Caki2 (cell line): ENCODE measurements at regions not wholly inside any gene's neighbourhood (a gene's known extent, or its start where the extent isn't known, plus 50 kb on each side); places are given as distances from the start of the nearest gene placed in this dataset.
"Not testable (repeated sequence)": the region's sequence is repeated elsewhere in the genome, so short reads cannot be mapped to it uniquely, and the experiment has no call there.

Source experiments
- DNase-seq: peaks from one replicate; pipeline ENCODE4 v3.0.0-alpha.2; 2015; ENCODE audit warnings: low read depth
- in situ Hi-C: cut with HindIII; loops from 2 replicates; pipeline ENCODE4 v1.10.0; 2016; ENCODE audit warnings: low sequenced_read_pairs, low pct_unique_long_range_greater_than_20kb, mixed read lengths

GRCh38 chr2:7132753-7133152 lies 215.5 kb downstream of the RNF144A start:
- DNase-seq, result no peak
- in situ Hi-C loops, result no loop called here

GRCh38 chr2:7133521-7133920 lies 216.3 kb downstream of the RNF144A start:
- in situ Hi-C loops, result no loop called here
- DNase-seq, result no peak

- no peak for DNase-seq
- in situ Hi-C loops, result no loop called here
These were observed 223.1 kb downstream of the RNF144A start for GRCh38 chr2:7140306-7140705.

- in situ Hi-C loops, result no loop called here
- DNase-seq, result no peak
These were observed 228.5 kb downstream of the RNF144A start for GRCh38 chr2:7145707-7146106.

- no peak for DNase-seq
- in situ Hi-C loops, result no loop called here
These were observed 228.9 kb downstream of the RNF144A start for GRCh38 chr2:7146151-7146550.

- DNase-seq, result no peak
- in situ Hi-C loops, result no loop called here
These were observed 237.4 kb downstream of the RNF144A start for GRCh38 chr2:7154656-7155055.

- DNase-seq, result no peak
- in situ Hi-C loops, result no loop called here
These were observed 244.3 kb downstream of the RNF144A start for GRCh38 chr2:7161501-7161900.

- no peak for DNase-seq
- in situ Hi-C loops, result no loop called here
These were observed 248.5 kb downstream of the RNF144A start for GRCh38 chr2:7165736-7166135.

GRCh38 chr2:7167801-7168411 lies 250.7 kb downstream of the RNF144A start:
- in situ Hi-C loops, result no loop called here
- DNase-seq, result no peak

- in situ Hi-C loops, result no loop called here
- no peak for DNase-seq
These were observed 252.4 kb downstream of the RNF144A start for GRCh38 chr2:7169593-7169992.

GRCh38 chr2:7178996-7179395 lies 261.8 kb downstream of the RNF144A start:
- in situ Hi-C loops, DNase-seq: not testable (repeated sequence)

- in situ Hi-C loops, result no loop called here
- peak; percentile 72 for DNase-seq
These were observed 263.6 kb downstream of the RNF144A start for GRCh38 chr2:7180638-7181370.

GRCh38 chr2:7182525-7182924 lies 265.3 kb downstream of the RNF144A start:
- in situ Hi-C loops, result no loop called here
- no peak for DNase-seq

GRCh38 chr2:7189106-7189505 lies 271.9 kb downstream of the RNF144A start:
- in situ Hi-C loops, result no loop called here
- DNase-seq, result no peak

- in situ Hi-C loops, result no loop called here
- no peak for DNase-seq
These were observed 273.5 kb downstream of the RNF144A start for GRCh38 chr2:7190587-7191324.

GRCh38 chr2:7191932-7192331 lies 274.7 kb downstream of the RNF144A start:
- peak; percentile 90 for DNase-seq
- in situ Hi-C loops, result no loop called here

- DNase-seq, result no peak
- in situ Hi-C loops, result no loop called here
These were observed 276.2 kb downstream of the RNF144A start for GRCh38 chr2:7193457-7193856.

GRCh38 chr2:7194950-7195349 lies 277.7 kb downstream of the RNF144A start:
- DNase-seq, result no peak
- in situ Hi-C loops, result no loop called here

- no peak for DNase-seq
- in situ Hi-C loops, result no loop called here
These were observed 279.7 kb downstream of the RNF144A start for GRCh38 chr2:7196883-7197282.
